HepG2 (cell line): ENCODE measurements at regions not wholly inside any gene's neighbourhood (a gene's known extent, or its start where the extent isn't known, plus 50 kb on each side); places are given as distances from the start of the nearest gene placed in this dataset.

Experiments
- CEBPB ChIP-seq: IDR thresholded peaks from 2 replicates; pipeline ENCODE4 v1.6.1; 2011; ENCODE audit warnings: low read depth, low read length, improper control_type of control experiment, borderline replicate concordance
- CREB1 ChIP-seq, 2 experiments: fragments of 450-650 bp in 1 of 2; IDR thresholded peaks; 2 replicates each; pipeline ENCODE4 v1.6.1; 2016 to 2017; ENCODE audit warnings: control low read depth in 1 of 2, mild to moderate bottlenecking in 1 of 2, missing compliant biosample characterization in 1 of 2, missing genetic modification characterization in 1 of 2
- CTCF ChIP-seq: sonication (generic); formaldehyde crosslinking; IDR thresholded peaks from 2 replicates; pipeline ENCODE4 v1.5.0; 2020; ENCODE audit warnings: mild to moderate bottlenecking, missing genetic modification reagents, moderate library complexity
- ETV6 ChIP-seq: sonication (generic); formaldehyde crosslinking; conservative IDR thresholded peaks from 2 replicates; pipeline ENCODE4 v1.4.0; 2020; ENCODE audit warnings: missing genetic modification reagents
- NKX3-1 ChIP-seq: sonication (generic); formaldehyde crosslinking; IDR thresholded peaks from 2 replicates; pipeline ENCODE4 v1.5.0; 2020; ENCODE audit warnings: missing genetic modification reagents
- POLR2A ChIP-seq, 2 experiments: IDR thresholded peaks; 2 replicates each; pipeline ENCODE4 v1.6.1; 2011; ENCODE audit warnings: low read depth in 2 of 2, low read length in 2 of 2, mild to moderate bottlenecking in 1 of 2, moderate library complexity in 1 of 2; ENCODE audit not compliant: insufficient read depth in 1 of 2
- POLR2AphosphoS5 ChIP-seq: IDR thresholded peaks from 2 replicates; pipeline ENCODE4 v1.6.1; 2012; ENCODE audit warnings: low read depth, low read length
- TCF12 ChIP-seq, 2 experiments: fragments of 450-650 bp in 1 of 2; sonication (generic) in 1 of 2; formaldehyde crosslinking in 1 of 2; IDR thresholded peaks; 2 replicates each; pipeline versions ENCODE4 v1.6.1 to v1.8.0; 2017 to 2022; ENCODE audit warnings: antibody characterized with exemption in 1 of 2, mild to moderate bottlenecking in 1 of 2, missing genetic modification reagents in 1 of 2, moderate library complexity in 1 of 2
- ZC3H13 ChIP-seq: sonication (generic); formaldehyde crosslinking; IDR thresholded peaks from 2 replicates; pipeline ENCODE4 v1.8.1; 2023; ENCODE audit warnings: mild to moderate bottlenecking, missing genetic modification reagents, moderate library complexity
- ZNF672 ChIP-seq: sonication (generic); formaldehyde crosslinking; IDR thresholded peaks from 2 replicates; pipeline ENCODE4 v1.8.1; 2022; ENCODE audit warnings: missing genetic modification reagents

GRCh38 chr13:29937841-29938240, 87.4 kb upstream of the UBL3 start:
- TF ChIP-seq TCF12 (IDR thresholded peaks at IDR 0.05) (no peak), TCF12 (CRISPR knock-in tag; IDR thresholded peaks at IDR 0.05) (no peak), ZNF672 (CRISPR knock-in tag) (no peak), ETV6 (CRISPR knock-in tag) (no peak), CTCF (CRISPR knock-in tag) (no peak), POLR2AphosphoS5 (no peak), CEBPB (no peak), POLR2A (IDR thresholded peaks at IDR 0.05; ENCODE audit: insufficient read depth in 1 of 2, low read depth in 2 of 2, low read length in 2 of 2) (no peak), NKX3-1 (CRISPR knock-in tag) (no peak), ZC3H13 (CRISPR knock-in tag) (no peak), CREB1 (IDR thresholded peaks at IDR 0.05) (no peak), CREB1 (CRISPR knock-in tag; IDR thresholded peaks at IDR 0.05) (no peak)
